HEK293T (cell line): ENCODE measurements at regions not wholly inside any gene's neighbourhood (a gene's known extent, or its start where the extent isn't known, plus 50 kb on each side); places are given as distances from the start of the nearest gene placed in this dataset.

ENCODE experiments used
- BHLHE40 ChIP-seq: fragments of 450-650 bp; IDR thresholded peaks from 2 replicates; pipeline ENCODE4 v1.6.1; 2016; ENCODE audit warnings: mild to moderate bottlenecking, moderate library complexity, borderline replicate concordance
- FOXA1 ChIP-seq: fragments of 450-650 bp; IDR thresholded peaks from 2 replicates; pipeline ENCODE4 v1.6.1; 2016; ENCODE audit warnings: mild to moderate bottlenecking
- FOXK2 ChIP-seq: fragments of 450-650 bp; IDR thresholded peaks from 2 replicates; pipeline ENCODE4 v1.6.1; 2016; ENCODE audit warnings: mild to moderate bottlenecking
- LEF1 ChIP-seq: fragments of 450-650 bp; IDR thresholded peaks from 2 replicates; pipeline ENCODE4 v1.6.1; 2017; ENCODE audit warnings: mild to moderate bottlenecking, borderline replicate concordance
- SP1 ChIP-seq: fragments of 450-650 bp; IDR thresholded peaks from 2 replicates; pipeline ENCODE4 v1.6.1; 2017
- SUZ12 ChIP-seq: fragments of 450-650 bp; IDR thresholded peaks from 2 replicates; pipeline ENCODE4 v1.6.1; 2016; ENCODE audit warnings: mild to moderate bottlenecking
- TARDBP ChIP-seq: fragments of 450-650 bp; IDR thresholded peaks from 2 replicates; pipeline ENCODE4 v1.6.1; 2016
- ZNF384 ChIP-seq: fragments of 450-650 bp; IDR thresholded peaks from 2 replicates; pipeline ENCODE4 v1.6.1; 2016

DNA sequence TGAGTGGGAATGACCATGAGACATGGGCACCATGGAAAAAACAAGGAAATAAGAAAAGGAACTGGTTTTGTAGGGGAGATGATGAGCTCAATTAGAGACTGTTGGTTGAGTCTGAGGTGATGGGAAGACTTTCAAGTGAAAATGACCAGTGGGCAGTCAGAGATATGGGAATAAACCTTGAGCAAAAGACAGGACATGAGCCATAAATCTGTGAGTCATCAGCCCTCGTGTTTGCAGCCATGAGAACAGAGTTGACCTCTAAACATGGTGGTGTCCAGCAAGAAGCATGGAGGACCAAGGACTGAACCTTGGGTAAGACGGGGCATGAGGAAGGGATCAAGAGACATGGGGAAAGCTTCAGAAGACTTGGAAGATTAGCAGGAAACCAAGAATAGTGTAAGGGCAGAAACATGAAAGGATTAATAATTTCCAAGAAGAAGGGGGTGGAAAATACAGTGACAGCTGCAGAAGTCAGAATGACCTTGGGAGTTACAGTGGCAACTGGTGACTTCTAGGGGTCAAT, 280.6 kb upstream of the PRDM1 start:
- no peak for TF ChIP-seq SP1
- no peak for TF ChIP-seq LEF1
- no peak for TF ChIP-seq FOXK2
- no peak for TF ChIP-seq ZNF384
- TF ChIP-seq TARDBP = no peak
- TF ChIP-seq FOXA1 = no peak
- TF ChIP-seq BHLHE40 = no peak
- TF ChIP-seq SUZ12 = no peak
